K562 (cell line): ENCODE measurements at regions not wholly inside any gene's neighbourhood (a gene's known extent, or its start where the extent isn't known, plus 50 kb on each side); places are given as distances from the start of the nearest gene placed in this dataset.

Experiments used
- CTCF ChIP-seq, 3 experiments: IDR thresholded peaks in 2 of 3; conservative IDR thresholded peaks in 1 of 3; 2 replicates each; pipeline ENCODE4 v1.5.1; 2011 to 2012; ENCODE audit warnings: low read length in 3 of 3, mild to moderate bottlenecking in 3 of 3, control low read depth in 2 of 3, improper control_type of control experiment in 1 of 3, inconsistent platforms in 1 of 3, low read depth in 1 of 3, mixed read lengths in 1 of 3, moderate library complexity in 1 of 3; ENCODE audit not compliant: insufficient read depth in 2 of 3
- IRF1 ChIP-seq: sonication (generic); formaldehyde crosslinking; IDR thresholded peaks from 2 replicates; pipeline ENCODE4 v1.8.0; 2022; ENCODE audit warnings: missing genetic modification reagents, mild to moderate bottlenecking, borderline replicate concordance
- NBN ChIP-seq: fragments of 450-650 bp; IDR thresholded peaks from 2 replicates; pipeline ENCODE4 v1.6.1; 2016; ENCODE audit warnings: low read depth, mild to moderate bottlenecking
- POLR2G ChIP-seq: fragments of 200-400 bp; formaldehyde crosslinking; IDR thresholded peaks from 2 replicates; pipeline ENCODE4 v1.6.1; 2017; ENCODE audit warnings: low read depth, mild to moderate bottlenecking, antibody characterized with exemption, low read length, moderate library complexity
- SMARCC2 ChIP-seq: fragments of 450-650 bp; IDR thresholded peaks from 2 replicates; pipeline ENCODE4 v1.6.1; 2017; ENCODE audit warnings: antibody characterized with exemption, moderate library complexity, mild to moderate bottlenecking, low read depth
- SRSF9 ChIP-seq: fragments of 200-400 bp; formaldehyde crosslinking; IDR thresholded peaks from 2 replicates; pipeline ENCODE4 v1.6.1; 2017; ENCODE audit warnings: low read depth, low read length, borderline replicate concordance
- TAF1 ChIP-seq: IDR thresholded peaks from 2 replicates; pipeline ENCODE4 v1.6.1; 2011; ENCODE audit warnings: mild to moderate bottlenecking, low read length, moderate library complexity; ENCODE audit not compliant: insufficient read depth, control insufficient read depth, severe bottlenecking; ENCODE audit errors: extremely low read depth

- TF ChIP-seq SRSF9 (no peak), POLR2G (no peak), CTCF (IDR thresholded peaks at IDR 0.05 in 2 of 3, conservative IDR thresholded peaks at IDR 0.05 in 1 of 3; ENCODE audit: insufficient read depth in 2 of 3, low read depth in 1 of 3, low read length in 3 of 3) (no peak), TAF1 (no peak), SMARCC2 (no peak), NBN (no peak), IRF1 (CRISPR knock-in tag) (no peak)
Measured at GRCh38 chr1:172738389-172738788, 79.5 kb downstream of the FASLG start.
